C4-2B (cell line): ENCODE measurements at regions not wholly inside any gene's neighbourhood (a gene's known extent, or its start where the extent isn't known, plus 50 kb on each side); places are given as distances from the start of the nearest gene placed in this dataset.

ENCODE experiments used
- ZFX ChIP-seq: fragments of 450-650 bp; IDR thresholded peaks from 2 replicates; pipeline ENCODE4 v1.6.1; 2017
- TF ChIP-seq, protein P1 (sequence below): fragments of 450-650 bp; conservative IDR thresholded peaks from 2 replicates; pipeline ENCODE4 v1.5.1; 2017; ENCODE audit warnings: mild to moderate bottlenecking

DNA sequence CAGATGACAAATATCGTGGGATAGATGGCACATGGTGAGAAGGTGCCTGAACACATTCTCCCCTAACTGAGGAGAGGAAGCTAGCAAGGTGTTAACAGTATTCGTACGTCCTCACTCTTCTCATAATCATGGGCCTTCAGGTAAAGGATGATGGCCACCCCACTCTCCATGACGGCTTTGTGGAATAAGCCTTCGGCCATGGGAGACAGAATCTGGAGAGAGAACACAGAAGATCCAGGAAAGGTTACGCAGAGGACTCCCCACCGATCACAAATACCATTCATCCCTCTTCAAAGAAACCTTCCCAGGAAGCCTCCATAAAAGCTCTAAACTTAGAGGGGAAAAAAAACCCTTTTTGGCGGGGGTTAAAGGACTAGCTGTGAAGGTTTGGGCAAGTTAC, 189.9 kb downstream of the BCR start:
- TF ChIP-seq, protein P1, sequence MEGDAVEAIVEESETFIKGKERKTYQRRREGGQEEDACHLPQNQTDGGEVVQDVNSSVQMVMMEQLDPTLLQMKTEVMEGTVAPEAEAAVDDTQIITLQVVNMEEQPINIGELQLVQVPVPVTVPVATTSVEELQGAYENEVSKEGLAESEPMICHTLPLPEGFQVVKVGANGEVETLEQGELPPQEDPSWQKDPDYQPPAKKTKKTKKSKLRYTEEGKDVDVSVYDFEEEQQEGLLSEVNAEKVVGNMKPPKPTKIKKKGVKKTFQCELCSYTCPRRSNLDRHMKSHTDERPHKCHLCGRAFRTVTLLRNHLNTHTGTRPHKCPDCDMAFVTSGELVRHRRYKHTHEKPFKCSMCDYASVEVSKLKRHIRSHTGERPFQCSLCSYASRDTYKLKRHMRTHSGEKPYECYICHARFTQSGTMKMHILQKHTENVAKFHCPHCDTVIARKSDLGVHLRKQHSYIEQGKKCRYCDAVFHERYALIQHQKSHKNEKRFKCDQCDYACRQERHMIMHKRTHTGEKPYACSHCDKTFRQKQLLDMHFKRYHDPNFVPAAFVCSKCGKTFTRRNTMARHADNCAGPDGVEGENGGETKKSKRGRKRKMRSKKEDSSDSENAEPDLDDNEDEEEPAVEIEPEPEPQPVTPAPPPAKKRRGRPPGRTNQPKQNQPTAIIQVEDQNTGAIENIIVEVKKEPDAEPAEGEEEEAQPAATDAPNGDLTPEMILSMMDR = no peak
- no peak for TF ChIP-seq ZFX
